Middle frontal gyrus (tissue), 1 donor: ENCODE measurements at regions not wholly inside any gene's neighbourhood (a gene's known extent, or its start where the extent isn't known, plus 50 kb on each side); places are given as distances from the start of the nearest gene placed in this dataset.
"Not testable (repeated sequence)": the region's sequence is repeated elsewhere in the genome, so short reads cannot be mapped to it uniquely, and the experiment has no call there.

ENCODE experiments used
- DNase-seq: peaks from one replicate; pipeline ENCODE4 v3.0.0-alpha.2; 2015; ENCODE audit warnings: low spot score; ENCODE audit errors: extremely low spot score

DNA sequence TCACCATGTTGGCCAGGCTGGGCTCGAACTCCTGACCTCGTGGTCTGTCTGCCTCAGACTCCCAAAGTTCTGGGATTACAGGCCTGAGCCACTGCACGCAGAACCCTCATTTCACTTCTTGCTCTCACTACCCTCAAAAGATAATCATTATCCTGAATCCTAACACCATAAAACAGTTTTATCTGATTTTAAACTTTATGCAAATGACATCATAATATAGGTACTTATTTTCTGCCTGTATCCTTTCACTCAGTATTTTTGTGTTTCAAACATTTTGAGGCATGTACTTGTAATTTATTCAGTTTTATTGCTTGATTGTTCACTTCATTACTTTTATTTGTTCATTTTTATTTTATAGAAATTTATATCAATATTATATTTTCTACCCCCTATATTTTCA lies 719.2 kb upstream of the ARRDC3 start:
- DNase-seq, result no peak

DNA sequence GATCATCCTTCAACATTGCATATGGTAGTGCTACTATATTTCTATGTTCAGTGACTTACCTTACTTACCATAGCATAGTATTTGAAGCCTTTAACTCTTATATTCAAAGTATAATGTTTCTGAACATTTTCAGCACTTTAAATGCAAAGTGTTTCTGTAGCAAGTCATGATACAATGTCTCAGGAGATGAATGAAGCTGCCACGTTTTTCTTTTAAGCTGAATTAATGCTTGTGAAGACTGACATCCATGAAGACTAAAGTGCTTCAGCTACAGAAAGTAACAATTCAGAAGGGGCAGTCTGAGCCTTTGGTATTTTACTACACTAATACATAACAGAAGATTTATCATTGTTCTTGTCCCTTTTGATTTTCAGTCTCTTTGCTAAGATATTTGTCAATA lies 709.1 kb upstream of the ARRDC3 start:
- DNase-seq, result no peak

DNA sequence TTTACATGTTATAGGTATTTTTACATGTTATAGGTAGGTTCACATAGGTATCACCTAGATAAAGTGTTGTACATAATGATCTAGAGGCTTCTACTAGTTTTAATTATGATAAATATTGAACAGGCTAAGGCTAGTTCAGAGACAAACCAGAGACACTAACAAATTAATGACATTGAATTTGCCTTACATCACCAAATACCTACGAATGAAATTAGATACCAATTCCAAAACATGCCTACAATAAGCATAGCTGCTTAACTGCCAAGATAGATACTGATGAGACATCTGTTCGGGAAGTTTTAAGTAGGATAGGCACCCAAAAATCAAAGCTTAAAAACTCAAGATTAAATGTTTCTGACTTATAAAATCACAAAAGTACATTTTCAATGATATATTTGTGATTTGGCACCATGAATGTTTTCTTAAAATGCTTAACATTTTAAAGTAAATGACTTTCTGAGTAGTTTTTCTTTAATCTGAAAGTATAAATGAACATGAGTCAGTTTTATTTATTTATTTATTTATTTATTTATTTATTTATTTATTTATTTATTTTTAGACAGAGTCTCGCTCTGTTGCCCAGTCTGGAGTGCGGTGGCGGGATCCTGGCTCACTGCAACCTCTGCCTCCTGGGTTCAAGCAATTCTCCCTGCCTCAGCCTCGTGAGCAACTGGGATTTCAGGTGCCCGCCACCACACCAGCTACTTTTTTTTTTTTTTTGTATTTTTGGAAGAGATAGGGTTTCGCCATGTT lies 703.1 kb upstream of the ARRDC3 start:
- no peak for DNase-seq

DNA sequence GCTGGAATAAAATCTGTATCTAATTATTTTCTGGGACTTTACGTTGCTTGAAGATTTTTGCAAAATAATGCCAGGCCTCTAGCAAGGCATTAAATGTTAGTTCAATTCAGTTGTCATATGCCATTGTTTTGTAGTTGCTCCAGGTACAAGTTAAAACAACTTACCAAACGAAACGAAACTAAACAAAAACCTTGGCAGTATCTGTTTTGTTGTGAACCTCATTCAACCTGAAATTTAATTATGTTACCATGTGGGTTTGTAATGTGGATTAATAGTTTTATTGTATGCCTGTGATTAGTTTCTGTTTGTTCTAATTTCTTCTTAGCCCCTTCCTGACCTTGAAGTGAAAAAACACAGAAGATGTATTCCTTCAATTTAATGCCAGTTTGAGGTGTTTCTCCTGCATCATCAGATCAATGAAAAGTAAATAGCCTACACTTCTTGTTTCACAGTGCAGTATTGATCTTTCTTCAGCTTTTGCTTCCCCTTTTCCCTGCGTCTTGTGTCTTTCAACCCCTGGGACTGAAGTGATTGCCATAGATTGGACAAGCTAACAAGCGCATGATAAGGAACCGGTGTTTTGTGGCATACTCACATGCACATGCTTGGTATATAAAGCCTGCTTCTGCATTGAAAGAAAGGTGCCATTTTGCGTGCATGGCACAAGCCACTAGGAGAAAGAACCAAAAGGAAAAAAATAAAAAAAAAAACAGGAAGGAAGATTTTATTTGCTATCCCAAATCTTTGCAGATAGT lies 699.0 kb upstream of the ARRDC3 start:
- no peak for DNase-seq

DNA sequence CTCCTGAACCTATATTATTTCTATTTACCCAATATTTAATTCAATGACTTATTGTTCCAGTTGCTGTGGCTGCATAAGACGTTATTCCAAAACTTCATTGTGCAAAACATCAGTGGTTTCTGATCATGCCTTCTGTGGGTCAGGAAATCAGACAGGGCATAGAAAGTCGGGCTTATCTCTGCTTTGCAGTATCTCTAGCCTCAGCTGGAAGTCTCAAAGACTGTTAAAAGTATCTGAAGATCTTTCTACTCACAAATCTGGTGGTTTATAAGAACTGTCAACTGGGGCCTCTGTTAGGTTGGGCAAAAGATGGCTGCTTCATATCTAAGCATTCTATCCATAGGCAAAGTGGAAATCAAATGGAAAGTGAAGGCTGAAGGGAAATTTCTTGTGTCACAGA lies 687.7 kb upstream of the ARRDC3 start:
- DNase-seq, result no peak

DNA sequence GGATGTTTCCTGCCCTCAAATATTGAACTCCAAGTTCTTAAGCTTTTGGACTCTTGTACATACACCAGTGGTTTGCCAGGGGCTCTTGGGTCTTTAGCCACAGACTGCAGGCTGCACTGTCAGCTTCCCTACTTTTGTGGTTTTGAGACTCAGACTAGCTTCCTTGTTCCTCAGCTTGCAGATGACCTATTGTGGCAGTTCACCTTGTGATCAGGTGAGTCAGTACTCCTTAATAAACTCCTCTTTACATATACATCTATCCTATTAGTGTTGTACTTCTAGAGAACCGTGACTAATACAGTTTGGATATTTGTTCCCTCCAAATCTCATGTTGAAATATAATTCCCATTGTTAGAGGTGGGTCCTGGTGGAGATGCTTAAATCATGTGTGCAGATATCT lies 681.9 kb upstream of the ARRDC3 start:
- no peak for DNase-seq

DNA sequence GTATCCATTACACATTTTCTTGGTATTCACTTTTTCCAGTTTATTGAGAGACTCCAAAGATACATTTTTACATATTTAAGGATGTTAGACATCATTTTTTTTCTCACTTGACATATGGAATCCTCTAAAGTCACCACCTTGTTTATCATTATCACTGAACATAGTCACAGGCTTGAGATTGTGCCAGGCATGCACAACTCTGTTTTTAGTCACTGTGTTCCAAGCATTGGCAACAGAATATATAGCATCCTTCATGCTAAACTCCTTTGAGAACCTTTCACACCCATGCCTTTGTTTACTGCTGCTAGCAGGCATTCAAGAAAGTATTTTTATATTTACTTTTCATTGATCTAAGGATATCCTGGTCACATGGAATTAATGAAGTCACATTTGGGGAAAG lies 668.6 kb upstream of the ARRDC3 start:
- DNase-seq, result no peak

DNA sequence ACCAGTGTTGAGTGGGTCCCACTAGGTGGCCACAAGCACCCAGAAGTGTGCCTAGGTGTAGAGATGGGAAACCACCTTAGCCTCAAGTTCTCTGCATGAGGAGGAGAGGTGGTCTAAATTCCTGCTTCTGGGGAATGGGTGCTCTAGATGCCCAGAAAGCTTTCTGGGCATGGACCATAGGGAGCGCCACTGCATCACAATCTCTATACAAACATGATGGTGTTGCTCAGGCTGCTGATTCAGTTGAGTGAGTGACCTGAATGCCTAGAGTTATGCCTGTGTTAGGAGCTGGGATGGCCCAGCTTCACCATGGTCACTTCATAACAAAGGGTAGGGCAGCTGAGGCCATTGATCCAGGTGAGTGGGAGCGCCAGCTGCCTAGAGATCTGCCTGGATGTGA lies 667.9 kb upstream of the ARRDC3 start:
- DNase-seq, result no peak

DNA sequence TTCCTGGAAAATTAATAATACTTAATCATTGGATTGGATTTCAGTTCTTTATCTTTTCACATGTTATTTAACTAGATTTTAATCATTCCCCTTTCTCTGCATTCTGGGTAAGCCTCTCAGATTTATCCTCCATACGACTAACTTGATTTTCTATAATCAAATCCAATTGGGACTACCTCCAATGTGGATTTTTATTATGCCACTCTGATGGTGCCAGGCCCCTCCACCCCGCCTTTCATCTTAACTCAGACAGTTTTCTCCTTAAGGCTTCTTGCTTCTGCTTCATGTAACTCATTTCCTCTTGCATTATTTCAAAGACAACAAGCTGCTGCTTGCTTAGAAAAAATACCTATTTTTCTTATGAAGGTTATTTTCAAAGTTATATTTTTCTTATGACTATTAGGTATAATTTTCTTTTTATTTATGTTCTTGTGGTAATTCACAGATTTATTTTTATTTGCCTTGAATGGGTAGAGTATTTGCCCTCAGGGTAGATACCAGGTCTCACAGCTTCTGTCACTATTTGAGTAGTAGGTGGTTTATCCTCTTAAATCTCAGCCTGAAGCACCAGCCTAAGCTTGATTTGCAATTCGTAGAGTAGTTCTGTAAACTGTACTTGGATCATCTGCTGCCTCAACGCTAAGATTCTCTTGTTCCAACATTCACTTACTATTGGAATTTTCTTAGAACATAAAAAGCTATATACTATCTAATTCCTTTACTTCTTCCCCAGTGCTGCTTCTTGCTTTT lies 659.0 kb upstream of the ARRDC3 start:
- DNase-seq, result no peak

DNA sequence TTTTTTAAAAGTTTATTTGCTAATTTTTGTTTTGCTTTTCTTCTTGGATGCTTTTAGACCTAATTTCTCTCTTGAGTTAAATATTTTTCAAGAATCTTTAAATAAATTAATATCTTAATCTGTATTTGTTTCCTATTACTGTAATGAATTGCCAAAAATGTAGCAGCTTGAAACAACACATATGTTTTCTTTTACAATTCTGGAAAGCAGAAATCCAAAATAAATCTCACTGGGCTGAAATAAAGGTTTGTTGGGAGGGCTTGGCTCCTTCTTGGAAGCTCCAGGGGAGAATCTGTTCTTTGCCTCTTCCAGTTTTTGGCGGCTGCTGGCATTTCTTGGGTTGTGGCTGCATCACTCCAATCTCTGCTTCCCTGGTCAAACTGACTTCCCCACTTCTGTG lies 658.1 kb upstream of the ARRDC3 start:
- DNase-seq, result no peak

DNA sequence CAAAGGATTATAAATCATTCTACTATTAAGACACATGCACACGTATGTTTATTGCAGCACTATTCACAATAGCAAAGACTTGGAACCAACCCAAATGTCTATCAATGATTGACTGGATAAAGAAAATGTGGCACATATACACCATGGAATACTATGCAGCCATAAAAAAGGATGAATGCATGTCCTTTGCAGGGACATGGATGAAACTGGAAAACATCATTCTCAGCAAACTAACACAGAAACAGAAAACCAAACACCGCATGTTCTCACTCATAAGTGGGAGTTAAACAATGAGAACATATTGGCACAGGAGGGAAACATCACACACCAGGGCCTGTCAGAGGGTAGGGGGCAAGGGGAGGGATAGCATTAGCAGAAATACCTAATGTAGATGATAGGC lies 646.7 kb upstream of the ARRDC3 start:
- not testable (repeated sequence) for DNase-seq

DNA sequence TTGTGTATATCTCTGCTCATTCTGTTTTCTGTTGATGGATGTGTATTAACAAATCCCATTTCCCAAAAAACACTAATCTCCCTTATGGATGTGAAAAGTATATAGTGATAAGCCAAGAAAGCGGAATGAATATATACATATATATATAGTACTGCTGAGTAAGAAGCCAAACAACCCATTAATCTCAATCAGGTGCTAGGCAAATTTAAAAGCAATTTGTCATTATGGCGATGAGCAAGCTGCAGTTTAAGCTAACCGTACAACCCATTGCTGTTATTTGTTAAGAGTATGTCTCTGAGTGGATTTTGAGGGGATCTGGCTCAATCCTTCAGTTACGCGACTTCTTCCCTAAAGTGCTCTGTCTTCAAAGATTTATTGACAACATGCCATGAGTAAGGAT lies 640.4 kb upstream of the ARRDC3 start:
- DNase-seq, result no peak

DNA sequence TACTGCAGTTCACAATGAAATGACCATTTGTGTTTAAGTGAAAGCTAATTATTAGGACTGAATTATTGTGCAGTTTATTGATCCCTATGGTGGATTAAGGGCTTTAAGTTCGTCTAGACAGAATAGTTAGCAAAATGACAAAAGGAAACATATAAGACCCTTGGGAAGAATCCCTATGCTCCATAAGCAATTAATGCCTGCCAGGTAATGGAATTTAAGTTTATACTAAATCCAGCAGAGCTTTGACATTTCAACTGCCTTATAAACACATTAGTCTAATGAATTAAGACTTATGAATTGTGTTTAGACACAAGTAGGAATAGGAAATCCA lies 640.0 kb upstream of the ARRDC3 start:
- no peak for DNase-seq

DNA sequence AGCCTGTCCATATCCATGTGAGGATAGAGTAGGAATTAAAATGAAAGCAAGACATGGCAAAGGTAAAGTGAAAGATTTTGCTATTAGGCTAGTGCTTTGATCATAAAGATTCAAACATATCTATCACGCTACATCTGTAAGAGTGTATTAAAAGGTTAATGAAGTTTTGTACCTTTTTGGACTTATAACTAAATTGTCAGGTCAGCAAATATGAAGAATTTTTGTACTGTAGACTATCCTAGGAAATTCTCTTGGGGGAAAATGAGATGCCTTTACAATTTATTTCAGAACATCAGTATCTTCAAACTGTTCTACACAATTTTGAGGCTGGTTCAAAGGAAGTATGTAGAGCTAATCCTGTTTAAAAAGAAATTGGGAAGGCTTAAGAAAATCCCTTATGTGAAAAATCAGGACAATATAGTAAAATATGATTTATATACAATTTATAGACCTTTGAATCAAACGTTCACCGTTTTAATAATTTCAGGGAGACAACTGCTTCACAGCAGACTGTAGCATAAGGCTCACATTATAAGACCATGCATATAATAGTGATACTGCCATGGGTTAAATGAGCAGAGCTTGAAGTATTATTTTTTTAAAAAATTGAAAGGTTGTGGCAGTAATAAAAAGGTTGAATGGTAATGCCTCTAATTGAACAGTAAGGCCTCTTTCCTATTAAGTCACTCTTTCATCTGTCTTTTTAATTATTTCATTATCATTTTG lies 639.5 kb upstream of the ARRDC3 start:
- DNase-seq, result no peak

DNA sequence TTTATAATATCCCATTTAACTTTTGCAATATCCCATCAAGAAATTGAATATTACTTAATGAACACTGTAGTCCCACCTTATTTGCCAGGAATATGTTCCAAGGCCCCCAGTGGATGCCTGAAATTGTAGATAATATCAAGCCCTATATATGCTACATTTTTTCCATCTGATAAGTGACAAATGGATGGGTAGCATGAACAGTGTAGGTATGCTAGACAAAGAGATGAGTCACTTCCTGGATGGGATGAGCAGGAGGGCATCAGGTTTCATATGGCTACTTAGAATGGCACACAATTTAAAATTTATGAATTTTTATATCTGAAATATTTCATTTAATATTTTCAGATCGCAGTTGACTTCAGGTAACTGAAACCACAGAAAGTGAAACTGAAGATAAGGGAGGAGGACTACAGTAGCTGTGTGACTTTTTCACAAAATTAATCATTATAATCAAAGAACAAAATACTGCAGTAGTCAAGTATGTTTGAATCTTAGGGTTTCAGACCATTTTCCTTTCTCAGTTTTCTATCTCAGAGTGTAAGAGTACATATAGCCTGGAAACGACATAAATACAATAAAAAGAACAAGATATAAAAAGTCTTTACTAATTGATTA lies 636.4 kb upstream of the ARRDC3 start:
- no peak for DNase-seq

DNA sequence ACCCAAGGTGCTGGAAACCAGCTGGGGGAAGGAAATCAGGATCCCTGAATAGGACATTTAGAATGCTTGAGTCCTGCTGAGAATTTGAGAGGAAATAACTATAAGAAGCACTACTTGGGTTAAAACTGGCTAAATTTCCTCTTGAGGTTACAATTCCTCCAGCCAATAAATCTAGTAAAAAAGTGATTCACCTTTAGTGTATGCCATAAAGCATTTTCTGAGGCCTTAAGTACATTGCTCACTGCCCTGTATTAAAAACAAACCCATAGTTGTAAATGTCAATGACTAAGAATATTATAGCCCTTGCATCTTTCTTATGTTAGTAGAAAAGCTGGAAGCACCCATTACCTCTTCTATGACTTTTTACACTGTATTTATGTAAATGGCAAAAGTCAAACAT lies 634.7 kb upstream of the ARRDC3 start:
- no peak for DNase-seq

DNA sequence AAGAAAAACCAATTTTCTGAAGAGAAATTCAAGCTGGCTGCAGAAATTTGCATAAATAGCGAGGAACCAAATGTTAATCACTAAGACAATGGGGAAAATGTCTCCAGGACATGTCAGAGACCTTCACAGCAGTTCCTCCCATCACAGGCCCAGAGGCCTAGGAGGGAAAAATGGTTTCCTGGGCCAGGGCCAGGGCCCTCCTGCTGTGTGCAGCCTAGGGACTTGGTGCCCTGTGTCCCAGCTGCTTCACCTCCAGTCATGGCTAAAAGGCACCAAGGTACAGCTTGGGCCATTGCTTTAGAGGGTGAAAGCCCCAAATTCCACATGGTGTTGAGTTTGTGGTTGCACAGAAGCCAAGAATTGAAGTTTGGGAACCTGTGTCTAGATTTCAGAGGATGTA lies 628.7 kb upstream of the ARRDC3 start:
- DNase-seq, result not testable (repeated sequence)

DNA sequence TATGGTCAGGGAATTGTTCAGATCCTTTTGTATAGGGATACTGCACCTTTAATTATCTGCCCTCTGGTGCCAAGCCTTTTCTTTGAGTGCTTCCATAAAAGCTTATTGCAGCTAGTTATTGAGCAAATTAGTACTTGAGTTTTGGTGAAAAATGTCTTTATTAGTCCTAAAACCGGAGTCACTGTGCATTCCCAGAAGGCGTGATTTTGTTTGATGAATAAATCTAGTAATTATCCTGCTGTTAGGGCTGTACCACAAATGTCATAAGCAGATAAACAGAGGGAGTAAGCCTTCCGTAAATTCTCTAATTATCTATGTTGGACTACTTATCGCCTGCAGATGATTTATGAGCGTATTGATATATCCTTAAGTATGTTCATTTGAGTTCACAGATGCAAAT lies 620.7 kb upstream of the ARRDC3 start:
- no peak for DNase-seq

DNA sequence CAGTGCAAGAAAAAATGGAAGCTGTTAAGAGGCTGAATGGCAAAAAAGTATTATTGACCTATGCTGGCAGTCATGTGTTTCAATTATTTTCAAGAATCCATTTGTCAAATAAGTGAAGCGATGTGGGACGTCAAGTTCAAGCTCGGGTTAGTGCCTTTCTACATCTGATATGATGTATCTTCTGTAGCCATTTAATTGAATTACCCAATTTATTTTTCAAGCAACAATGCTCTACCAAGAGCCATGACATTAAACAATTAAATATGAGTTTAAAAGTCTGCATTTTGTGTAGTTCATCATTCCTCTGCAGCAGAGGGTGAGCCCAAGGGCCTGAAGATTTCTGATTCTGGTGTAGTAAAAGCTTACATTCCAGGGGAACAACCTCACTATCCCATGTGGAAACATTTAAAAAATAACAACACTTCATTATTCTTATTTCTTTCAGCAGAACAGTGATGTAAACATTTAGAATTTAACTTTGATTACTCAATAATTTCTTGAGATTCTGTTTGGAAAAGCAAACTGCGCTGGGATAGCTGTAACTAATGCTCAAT lies 619.7 kb upstream of the ARRDC3 start:
- DNase-seq, result no peak

DNA sequence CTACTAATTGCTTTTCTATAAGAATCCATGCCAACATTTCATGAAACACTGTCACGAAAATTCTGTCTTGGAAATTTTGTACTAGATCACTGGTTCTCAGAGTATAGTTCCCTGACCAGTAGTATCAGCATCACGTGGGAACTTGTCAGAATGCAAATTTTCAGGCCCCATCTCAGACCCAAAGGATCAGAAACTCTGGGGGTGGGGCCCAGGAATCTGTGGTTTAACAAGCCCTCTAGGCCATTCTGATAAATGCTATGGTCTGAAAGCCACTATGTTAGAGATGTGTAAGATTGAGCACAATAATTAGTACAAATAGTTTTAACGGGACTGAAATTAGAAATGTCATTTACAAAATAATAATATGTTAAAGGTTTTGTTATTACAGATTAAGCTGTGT lies 615.7 kb upstream of the ARRDC3 start:
- DNase-seq, result no peak

DNA sequence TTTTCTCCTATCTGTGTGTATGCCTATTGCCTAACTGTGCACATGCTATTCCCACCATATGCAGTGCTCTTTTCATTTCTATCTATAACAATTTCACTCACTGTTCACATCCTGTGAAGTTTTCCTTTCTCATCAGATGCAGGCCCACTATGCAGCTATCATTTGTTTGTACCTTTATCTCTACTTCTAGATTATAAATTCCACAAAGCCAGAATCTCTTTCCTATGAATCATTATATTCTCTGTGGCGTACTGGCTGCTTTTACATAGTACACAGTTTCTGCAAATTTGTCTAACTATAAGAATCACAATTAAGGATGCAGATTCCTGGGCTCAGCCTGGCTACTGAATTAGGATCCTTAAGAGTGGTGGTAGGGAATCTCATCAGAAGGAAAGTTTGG lies 600.8 kb upstream of the ARRDC3 start:
- no peak for DNase-seq
